Heart left ventricle (tissue), 16 donors: ENCODE measurements at regions not wholly inside any gene's neighbourhood (a gene's known extent, or its start where the extent isn't known, plus 50 kb on each side); places are given as distances from the start of the nearest gene placed in this dataset.

ENCODE experiments used
- ATAC-seq, 4 donors: fragments of 200-7000 bp; cut with Tn5 transposase; one replicate each; pipeline ENCODE4 v1.9.1; 2020 to 2022; ENCODE audit warnings: moderate library complexity in 4 of 4, mild to moderate bottlenecking in 3 of 4, moderate number of reproducible peaks in 1 of 4
- DNase-seq, 5 donors: peaks; one replicate each; pipeline ENCODE4 v3.0.0-alpha.2; 2020
- H3K27ac ChIP-seq, 12 donors: fragments of 200-600 bp; sonication (generic) in 4 of 12; one replicate each; pipeline versions ENCODE4 v1.5.0 to v1.8.0; 2016 to 2022; ENCODE audit warnings: mild to moderate bottlenecking in 2 of 12
- H3K27me3 ChIP-seq, 9 donors: fragments of 200-600 bp; sonication (generic) in 2 of 9; one replicate each; pipeline versions ENCODE4 v1.5.1 to v1.8.0; 2016 to 2022; ENCODE audit warnings: mild to moderate bottlenecking in 3 of 9
- H3K36me3 ChIP-seq, 9 donors: fragments of 200-600 bp; sonication (generic) in 2 of 9; one replicate each; pipeline versions ENCODE4 v1.5.0 to v1.8.0; 2018 to 2022; ENCODE audit warnings: mild to moderate bottlenecking in 2 of 9
- H3K4me1 ChIP-seq, 12 donors: fragments of 200-600 bp; sonication (generic) in 4 of 12; one replicate each; pipeline versions ENCODE4 v1.5.0 to v1.8.0; 2016 to 2022; ENCODE audit warnings: mild to moderate bottlenecking in 3 of 12
- H3K4me3 ChIP-seq, 12 donors: fragments of 200-600 bp; sonication (generic) in 4 of 12; one replicate each; pipeline versions ENCODE4 v1.5.0 to v1.8.0; 2017 to 2022; ENCODE audit warnings: mild to moderate bottlenecking in 9 of 12, moderate library complexity in 4 of 12
- H3K9me3 ChIP-seq, 12 donors: fragments of 200-600 bp; sonication (generic) in 4 of 12; one replicate each; pipeline versions ENCODE4 v1.5.0 to v1.8.0; 2016 to 2022; ENCODE audit warnings: mild to moderate bottlenecking in 1 of 12
- CTCF ChIP-seq, 12 donors: fragments of 200-600 bp; sonication (generic) in 4 of 12; IDR thresholded peaks; one replicate each; pipeline versions ENCODE4 v1.5.0 to v1.8.0; 2018 to 2022; ENCODE audit warnings: antibody characterized with exemption in 12 of 12, mild to moderate bottlenecking in 5 of 12
- POLR2A ChIP-seq, 2 donors: fragments of 450-650 bp; IDR thresholded peaks; one replicate each; pipeline ENCODE4 v1.6.1; 2017; ENCODE audit warnings: antibody characterized with exemption in 2 of 2, mild to moderate bottlenecking in 2 of 2, moderate library complexity in 2 of 2
- WGBS, 4 donors: extraction: QIAGEN DNeasy Blood & Tissue Kit in 2 of 4; methylation state at CpG; one replicate each; pipeline versions ENCODE4 v1.1.5 to v1.1.7; 2013 to 2018; 5-methylcytosine and 5-hydroxymethylcytosine counted together
- intact Hi-C, 10 donors: fragments of 100-400 bp; cut with DNase I; formaldehyde crosslinking; loops; one replicate each; pipeline versions ENCODE4 v1.11.1 to v1.14.2; 2022
- donor health status: ischemic (EF 13 %, LVEDD 7.1; RV severe dilation, severe dysfunction).
- donor health status: healthy with polysubstance abuse.
- donor health status: DM: no; HTN: yes; CAD: no.
- donor health status: DM: no; HTN: no; CAD: no.
- donor health status: ischemic (EF 25% LVEDD 6.9; RV normal size, moderate dysfunction).
- donor health status: ischemic (EF 25% LVEDD 5.7; RV mildly dilated, moderate dysfunction).
- donor health status: healthy.
- donor health status: DM: yes; HTN: yes; CAD: no.
- donor health status: ischemic (EF 35%, LVEDD 5.7; RV mildly dilated, moderate dysfunction).
- donor health status: nonischemic (EF 11% LVEDD 7.7; RV severe dilation, severe dysfunction).
- donor health status: DM: yes; HTN: yes; CAD: no.
- donor health status: PGD.
- donor health status: ischemic (EF 29% LVEDD 5.4; RV normal size, mild dysfunction).
- donor health status: nonischemic (EF 23%, LVEDD 6.1; RV moderate dilation, normal function).

DNA sequence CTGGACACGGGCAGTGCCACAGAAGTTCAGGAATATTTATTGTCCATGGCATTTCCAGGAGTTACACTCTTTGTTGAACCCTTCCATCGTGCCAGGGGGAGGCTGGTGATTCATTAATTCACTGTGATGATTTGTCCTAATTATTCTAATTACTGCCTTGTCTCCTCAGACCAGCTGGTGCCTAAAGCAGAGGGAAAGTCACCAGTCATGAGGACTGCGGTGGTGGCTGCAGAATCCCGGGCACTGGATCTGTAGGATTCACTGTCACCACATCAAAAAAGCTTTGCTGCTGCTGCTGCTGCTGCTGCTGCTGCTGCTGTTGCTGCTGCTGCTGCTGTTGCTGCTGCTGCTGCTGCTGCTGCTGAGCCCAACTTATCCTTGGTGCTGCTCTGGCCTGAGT lies 908.2 kb downstream of the TSN start:
- H3K27ac ChIP-seq = no peak overlapping the region
- no peaks in the 10 kb centered on the region for H3K4me1 ChIP-seq
- no peak for DNase-seq
- H3K27me3 ChIP-seq = peaks cover 0 to 16% (median 0%) of the 10 kb centered on the region in 9 donors
- H3K9me3 ChIP-seq = no peaks in the 10 kb centered on the region
- intact Hi-C loops = no loop called here
- no peaks in the 10 kb centered on the region for H3K36me3 ChIP-seq
- no peak for ATAC-seq
- WGBS, 4 donors = 69 to 81% (median 75%) methylated on average over 3 to 4 of the region's 4 CpGs
- TF ChIP-seq POLR2A (IDR thresholded peaks at IDR 0.05) = no peak
- TF ChIP-seq CTCF (IDR thresholded peaks at IDR 0.05) = no peak
- no peak overlapping the region for H3K4me3 ChIP-seq

- intact Hi-C loops = loop anchor here in 1 of 10 donors (5.0 kb wide), 1 partner anchor 748 kb away; no protein-coding TSS in a partner anchor
- ATAC-seq = no peak
- no peak overlapping the region for H3K27ac ChIP-seq
- H3K4me3 ChIP-seq = no peak overlapping the region
- H3K9me3 ChIP-seq = no peaks in the 10 kb centered on the region
- TF ChIP-seq CTCF (IDR thresholded peaks at IDR 0.05) = no peak
- TF ChIP-seq POLR2A (IDR thresholded peaks at IDR 0.05) = no peak
- H3K27me3 ChIP-seq = no peaks in the 10 kb centered on the region
- no peaks in the 10 kb centered on the region for H3K36me3 ChIP-seq
- 85 to 87% (median 86%) methylated on average over 2 of the region's 2 CpGs for WGBS, 4 donors
- DNase-seq = no peak
- H3K4me1 ChIP-seq = no peaks in the 10 kb centered on the region
Measured at GRCh38 chr2:122669627-122670026, 914.2 kb downstream of the TSN start.

- Histone ChIP-seq H3K27ac (no peak overlapping the region), H3K4me3 (no peak overlapping the region), H3K27me3 (no peaks in the 10 kb centered on the region), H3K9me3 (no peaks in the 10 kb centered on the region), H3K36me3 (no peaks in the 10 kb centered on the region), H3K4me1 (no peaks in the 10 kb centered on the region)
- ATAC-seq (no peak), DNase-seq (no peak)
- intact Hi-C loops = loop anchor here in 1 of 10 donors (5.0 kb wide), 1 partner anchor 746 kb away; no protein-coding TSS in a partner anchor
- TF ChIP-seq POLR2A (IDR thresholded peaks at IDR 0.05) = no peak
- TF ChIP-seq CTCF (IDR thresholded peaks at IDR 0.05) = no peak
Measured at GRCh38 chr2:122670897-122671296, 915.4 kb downstream of the TSN start.

DNA sequence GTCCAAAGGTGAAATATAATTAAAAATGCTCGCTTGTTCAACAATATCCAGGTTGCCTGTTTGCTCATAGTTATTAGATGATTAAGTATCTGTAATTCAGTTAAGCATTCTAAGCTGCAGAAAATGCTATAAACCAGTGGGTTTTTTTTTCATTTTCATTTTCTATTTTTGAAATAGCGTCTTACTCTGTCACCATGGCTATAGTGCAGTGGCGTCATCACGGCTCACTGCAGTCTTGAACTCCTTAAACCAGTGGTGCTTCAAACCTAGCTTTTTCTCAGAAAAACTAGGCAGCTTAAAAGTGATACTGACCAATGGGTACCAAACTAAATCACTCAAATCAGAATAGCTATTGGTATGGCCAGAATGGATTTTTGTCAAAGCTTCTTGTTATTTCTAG lies 925.2 kb downstream of the TSN start:
- TF ChIP-seq CTCF (IDR thresholded peaks at IDR 0.05) (no peak), POLR2A (IDR thresholded peaks at IDR 0.05) (no peak)
- DNase-seq (no peak), ATAC-seq (no peak)
- 81 to 88% (median 86%) methylated on average over 4 of the region's 4 CpGs for WGBS, 4 donors
- intact Hi-C loops = no loop called here
- Histone ChIP-seq H3K27ac (no peak overlapping the region), H3K9me3 (no peaks in the 10 kb centered on the region), H3K27me3 (no peaks in the 10 kb centered on the region), H3K4me3 (no peak overlapping the region), H3K4me1 (no peaks in the 10 kb centered on the region), H3K36me3 (no peaks in the 10 kb centered on the region)
